Uterus (tissue), 2 donors: ENCODE measurements at regions not wholly inside any gene's neighbourhood (a gene's known extent, or its start where the extent isn't known, plus 50 kb on each side); places are given as distances from the start of the nearest gene placed in this dataset.

ENCODE experiments used
- CTCF ChIP-seq, 4 experiments: fragments of 200-600 bp in 2 of 4; fragments of 450-650 bp in 2 of 4; sonication (generic) in 2 of 4; IDR thresholded peaks; one replicate each; pipeline ENCODE4 v1.5.1; 2016 to 2019; ENCODE audit warnings: antibody characterized with exemption in 4 of 4, mild to moderate bottlenecking in 2 of 4, moderate library complexity in 1 of 4
- POLR2A ChIP-seq, 2 donors: fragments of 450-650 bp; IDR thresholded peaks; one replicate each; pipeline ENCODE4 v1.6.1; 2016; ENCODE audit warnings: antibody characterized with exemption in 2 of 2, mild to moderate bottlenecking in 1 of 2, moderate library complexity in 1 of 2

DNA sequence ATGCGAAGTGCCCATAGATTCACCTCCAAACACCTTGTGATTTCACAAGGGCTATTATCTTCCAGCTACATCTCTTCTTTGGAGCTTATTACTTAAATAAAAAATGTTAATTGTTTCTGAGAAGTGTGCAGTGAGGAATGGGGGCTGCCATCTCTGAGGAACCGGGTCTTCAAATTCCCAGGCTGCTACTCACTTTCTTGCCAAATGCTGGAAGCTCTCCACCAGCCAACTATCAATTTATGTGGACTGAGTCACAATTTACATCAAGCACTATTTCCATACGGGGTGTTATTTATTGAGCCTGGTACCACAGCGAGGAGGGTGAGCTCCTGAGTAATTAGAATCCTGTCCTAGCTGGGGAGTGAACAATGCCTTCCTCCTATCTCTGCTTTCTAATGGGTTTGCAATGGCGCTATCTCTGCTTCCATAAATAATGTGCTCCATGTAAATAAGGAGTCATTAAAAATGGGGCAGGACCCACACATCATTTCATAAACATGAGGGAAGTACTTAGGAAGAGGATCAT lies 898.3 kb downstream of the VRK1 start:
- TF ChIP-seq POLR2A (IDR thresholded peaks at IDR 0.05) (no peak), CTCF (IDR thresholded peaks at IDR 0.05) (no peak)
